Heart right ventricle (tissue), 16 donors: ENCODE measurements at regions not wholly inside any gene's neighbourhood (a gene's known extent, or its start where the extent isn't known, plus 50 kb on each side); places are given as distances from the start of the nearest gene placed in this dataset.

Experiments used
- ATAC-seq, 8 donors: fragments of 200-7000 bp; cut with Tn5 transposase; one replicate each; pipeline ENCODE4 v1.9.1; 2020; ENCODE audit warnings: mild to moderate bottlenecking in 8 of 8, moderate library complexity in 8 of 8, moderate number of reproducible peaks in 1 of 8
- DNase-seq, 2 donors: peaks; one replicate each; pipeline ENCODE4 v3.0.0-alpha.2; 2020
- H3K27ac ChIP-seq, 10 donors: fragments of 200-600 bp; sonication (generic) in 2 of 10; one replicate each; pipeline versions ENCODE4 v1.5.0 to v1.8.0; 2020 to 2022; ENCODE audit warnings: mild to moderate bottlenecking in 3 of 10
- H3K27me3 ChIP-seq, 7 donors: fragments of 200-600 bp; one replicate each; pipeline ENCODE4 v1.8.0; 2021 to 2022; ENCODE audit warnings: mild to moderate bottlenecking in 2 of 7
- H3K36me3 ChIP-seq, 9 donors: fragments of 200-600 bp; sonication (generic) in 1 of 9; one replicate each; pipeline versions ENCODE4 v1.5.0 to v1.8.0; 2020 to 2022; ENCODE audit warnings: mild to moderate bottlenecking in 2 of 9
- H3K4me1 ChIP-seq, 9 donors: fragments of 200-600 bp; sonication (generic) in 1 of 9; one replicate each; pipeline versions ENCODE4 v1.5.0 to v1.8.0; 2020 to 2022; ENCODE audit warnings: mild to moderate bottlenecking in 4 of 9
- H3K4me3 ChIP-seq, 10 donors: fragments of 200-600 bp; sonication (generic) in 2 of 10; one replicate each; pipeline versions ENCODE4 v1.5.0 to v1.8.0; 2020 to 2022; ENCODE audit warnings: mild to moderate bottlenecking in 7 of 10, moderate library complexity in 2 of 10
- H3K9me3 ChIP-seq, 11 donors: fragments of 200-600 bp in 10 of 11; sonication (generic) in 2 of 11; one replicate each; pipeline versions ENCODE4 v1.5.0 to v1.8.0; 2013 to 2022; ENCODE audit warnings: mild to moderate bottlenecking in 2 of 11, control low read depth in 1 of 11, moderate library complexity in 1 of 11
- CTCF ChIP-seq, 9 donors: fragments of 200-600 bp; sonication (generic) in 2 of 9; IDR thresholded peaks; one replicate each; pipeline versions ENCODE4 v1.5.0 to v1.8.0; 2021 to 2022; ENCODE audit warnings: antibody characterized with exemption in 9 of 9, mild to moderate bottlenecking in 5 of 9, moderate library complexity in 1 of 9
- WGBS, 2 donors: extraction: QIAGEN DNeasy Blood & Tissue Kit; methylation state at CpG; one replicate each; pipeline ENCODE4 v1.1.7; 2013; ENCODE audit warnings: inconsistent platforms in 1 of 2; 5-methylcytosine and 5-hydroxymethylcytosine counted together
- intact Hi-C, 10 donors: fragments of 100-400 bp; cut with DNase I; formaldehyde crosslinking; loops; one replicate each; pipeline versions ENCODE4 v1.11.1 to v1.14.2; 2022
- donor health status: Arrhythmogenic right ventricular cardiomyopathy.
- donor health status: ischemic (EF 13 %, LVEDD 7.1; RV severe dilation, severe dysfunction).
- donor health status: healthy with polysubstance abuse.
- donor health status: DM: no; HTN: yes; CAD: no.
- donor health status: DM: no; HTN: no; CAD: no.
- donor health status: ischemic (EF 25% LVEDD 6.9; RV normal size, moderate dysfunction).
- donor health status: ischemic (EF 25% LVEDD 5.7; RV mildly dilated, moderate dysfunction).
- donor health status: healthy.
- donor health status: DM: yes; HTN: yes; CAD: no.
- donor health status: Ischemic cardiomyopathy.
- donor health status: ischemic (EF 35%, LVEDD 5.7; RV mildly dilated, moderate dysfunction).
- donor health status: nonischemic (EF 11% LVEDD 7.7; RV severe dilation, severe dysfunction).
- donor health status: DM: yes; HTN: yes; CAD: no.
- donor health status: PGD.
- donor health status: ischemic (EF 29% LVEDD 5.4; RV normal size, mild dysfunction).
- donor health status: nonischemic (EF 23%, LVEDD 6.1; RV moderate dilation, normal function).

- Histone ChIP-seq H3K27ac (no peak overlapping the region), H3K36me3 (no peaks in the 10 kb centered on the region), H3K4me3 (no peak overlapping the region), H3K9me3 (no peaks in the 10 kb centered on the region), H3K4me1 (peaks cover 0 to 11% (median 0%) of the 10 kb centered on the region in 9 donors), H3K27me3 (no peaks in the 10 kb centered on the region)
- no peak for TF ChIP-seq CTCF (IDR thresholded peaks at IDR 0.05)
- intact Hi-C loops = loop anchor here in 6 of 10 donors (5.0 to 10.0 kb wide), 6 partner anchors 342 to 868 kb away; no protein-coding TSS in a partner anchor
- WGBS, 2 donors = 88 to 95% methylated on average over 2 of the region's 2 CpGs
- DNase-seq = no peak
- ATAC-seq = no peak
Measured at GRCh38 chr9:85263288-85263687, 478.5 kb downstream of the AGTPBP1 start.

- Histone ChIP-seq H3K9me3 (no peaks in the 10 kb centered on the region), H3K27me3 (peaks cover 0 to 4% (median 0%) of the 10 kb centered on the region in 7 donors), H3K4me1 (peaks cover 0 to 12% (median 0%) of the 10 kb centered on the region in 9 donors), H3K36me3 (no peaks in the 10 kb centered on the region), H3K4me3 (no peak overlapping the region), H3K27ac (no peak overlapping the region)
- intact Hi-C loops = loop anchor here in 6 of 10 donors (5.0 to 10.0 kb wide), 6 partner anchors 342 to 868 kb away; no protein-coding TSS in a partner anchor
- 10 to 13% methylated on average over 2 of the region's 2 CpGs for WGBS, 2 donors
- ATAC-seq = no peak
- no peak for TF ChIP-seq CTCF (IDR thresholded peaks at IDR 0.05)
- DNase-seq = no peak
Measured at GRCh38 chr9:85262333-85262732, 479.4 kb downstream of the AGTPBP1 start.

- H3K4me3 ChIP-seq = no peak overlapping the region
- H3K36me3 ChIP-seq = no peaks in the 10 kb centered on the region
- H3K27me3 ChIP-seq = peaks cover 0 to 5% (median 0%) of the 10 kb centered on the region in 7 donors
- intact Hi-C loops = loop anchor here in 6 of 10 donors (5.0 to 10.0 kb wide), 6 partner anchors 344 to 866 kb away; no protein-coding TSS in a partner anchor
- ATAC-seq (no peak), DNase-seq (no peak)
- WGBS, 2 donors = 88 to 95% methylated on average over 2 of the region's 2 CpGs
- no peak overlapping the region for H3K27ac ChIP-seq
- peaks cover 0 to 12% (median 0%) of the 10 kb centered on the region in 9 donors for H3K4me1 ChIP-seq
- H3K9me3 ChIP-seq = peaks cover 0 to 3% (median 0%) of the 10 kb centered on the region in 11 donors
- TF ChIP-seq CTCF (IDR thresholded peaks at IDR 0.05) = no peak
Measured at GRCh38 chr9:85260275-85260845, 481.4 kb downstream of the AGTPBP1 start.

GRCh38 chr9:85258823-85259370 is 482.9 kb downstream of the AGTPBP1 start:
- WGBS, 2 donors = 29 to 36% methylated on average over 10 of the region's 10 CpGs
- Histone ChIP-seq H3K4me3 (peak overlapping the region in 1 of 10 donors; percentile 10), H3K27me3 (peaks cover 0 to 5% (median 0%) of the 10 kb centered on the region in 7 donors), H3K36me3 (no peaks in the 10 kb centered on the region), H3K27ac (no peak overlapping the region), H3K9me3 (peaks cover 0 to 6% (median 0%) of the 10 kb centered on the region in 11 donors), H3K4me1 (peaks cover 0 to 12% (median 0%) of the 10 kb centered on the region in 9 donors)
- peak; percentile 24 to 50 for DNase-seq
- intact Hi-C loops = loop anchor here in 9 of 10 donors (2.0 to 10.0 kb wide), 7 partner anchors 304 to 864 kb away; no protein-coding TSS in a partner anchor
- TF ChIP-seq CTCF (IDR thresholded peaks at IDR 0.05) = peak; percentile 35 to 78 (median 71)
- peak; percentile 50 to 95 (median 85) for ATAC-seq
